GM19035 (cell line): ENCODE measurements at regions not wholly inside any gene's neighbourhood (a gene's known extent, or its start where the extent isn't known, plus 50 kb on each side); places are given as distances from the start of the nearest gene placed in this dataset.

Experiments
- ATAC-seq: cut with Tn5 transposase; IDR thresholded peaks from one replicate; pipeline ENCODE4 v1.9.1; 2021; ENCODE audit not compliant: unreplicated experiment

DNA sequence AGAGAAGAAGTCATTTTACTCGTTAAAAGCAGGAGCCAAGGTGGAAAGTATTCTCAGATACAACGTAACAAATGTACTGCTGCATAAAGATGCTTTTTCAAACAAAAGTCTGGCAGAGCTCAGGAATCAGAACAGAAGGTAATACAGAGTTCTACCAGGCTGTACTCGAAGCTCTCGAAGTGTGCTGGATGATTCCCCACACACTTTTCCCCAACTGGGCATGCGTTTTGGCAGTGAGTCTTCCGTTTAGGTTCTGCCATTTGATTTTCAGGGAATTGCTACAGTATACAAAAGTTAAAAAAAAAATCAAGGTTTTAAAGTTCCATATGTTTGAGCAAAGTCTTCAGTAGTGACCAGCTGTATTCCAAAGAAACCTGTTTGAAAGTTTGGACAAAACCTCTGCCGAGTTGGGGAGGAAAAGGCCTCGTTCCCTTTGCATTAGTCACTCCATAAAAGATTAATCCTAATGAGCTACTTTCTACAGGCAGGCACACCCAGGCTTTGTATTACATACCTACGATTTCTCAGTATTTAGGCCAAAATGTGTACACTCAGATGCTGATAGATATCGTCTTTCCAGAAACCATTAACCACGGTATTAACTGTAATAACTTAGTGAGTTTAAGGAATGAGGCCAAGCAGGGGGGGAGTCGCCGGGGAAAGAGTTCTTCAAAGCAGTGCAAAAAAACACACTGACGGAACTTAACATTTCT lies 477.1 kb downstream of the LMO4 start:
- no peak for ATAC-seq

DNA sequence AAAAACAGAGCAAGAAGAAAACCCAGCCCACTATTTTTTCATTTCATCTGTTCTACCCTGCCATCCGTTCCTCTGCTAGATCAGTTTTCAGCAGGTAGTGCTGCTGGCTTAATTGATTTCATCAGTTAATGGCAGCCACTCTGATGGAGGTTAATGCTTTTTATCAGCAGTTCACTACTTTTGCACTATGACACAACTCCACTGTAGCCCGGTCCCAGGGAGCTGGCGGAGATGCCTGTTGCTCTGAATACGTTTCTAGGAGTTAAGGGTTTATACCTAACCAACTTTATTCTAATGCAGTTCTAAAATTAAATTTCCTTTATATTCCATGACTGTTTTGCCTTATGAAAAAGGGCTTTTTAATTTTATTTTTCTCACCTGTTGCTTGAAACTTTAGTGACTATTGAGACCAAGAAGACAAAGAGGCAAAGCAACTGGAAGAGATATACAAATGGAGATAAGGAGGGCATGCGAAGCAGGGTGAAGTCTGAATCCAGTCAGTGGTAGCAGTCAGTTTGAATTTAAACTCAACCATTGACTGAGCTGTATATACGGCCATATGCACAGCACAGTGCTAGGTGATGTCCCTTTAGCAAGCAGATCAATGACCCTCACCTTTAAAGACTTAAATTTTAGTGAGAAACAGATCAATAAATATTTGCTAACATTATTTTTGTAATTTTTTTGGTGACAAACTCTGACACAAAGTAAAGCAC lies 477.9 kb downstream of the LMO4 start:
- no peak for ATAC-seq

GRCh38 chr1:87810166-87810565 lies 481.5 kb downstream of the LMO4 start:
- ATAC-seq, result no peak

- ATAC-seq, result peak; percentile 63
These were observed 484.3 kb downstream of the LMO4 start for GRCh38 chr1:87812871-87813577.

DNA sequence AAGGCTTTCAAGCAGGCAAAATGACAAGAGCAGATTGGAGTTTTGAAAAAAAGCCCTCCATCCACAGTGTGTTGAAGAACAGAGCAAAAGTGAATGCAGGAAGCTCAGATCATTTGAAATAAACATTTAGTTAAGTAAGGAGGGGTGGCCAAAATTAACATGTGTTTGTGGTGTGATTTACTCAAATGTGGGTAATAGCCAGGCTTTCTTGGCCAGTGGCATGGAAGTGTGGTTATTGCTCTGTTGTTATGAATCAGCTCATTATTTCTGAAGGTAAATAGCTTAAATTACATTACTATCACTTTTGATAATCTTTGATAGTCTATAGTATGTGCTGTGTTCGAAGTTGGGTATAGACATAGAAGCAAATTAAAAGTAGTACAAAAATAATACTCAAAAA lies 485.9 kb downstream of the LMO4 start:
- no peak for ATAC-seq

DNA sequence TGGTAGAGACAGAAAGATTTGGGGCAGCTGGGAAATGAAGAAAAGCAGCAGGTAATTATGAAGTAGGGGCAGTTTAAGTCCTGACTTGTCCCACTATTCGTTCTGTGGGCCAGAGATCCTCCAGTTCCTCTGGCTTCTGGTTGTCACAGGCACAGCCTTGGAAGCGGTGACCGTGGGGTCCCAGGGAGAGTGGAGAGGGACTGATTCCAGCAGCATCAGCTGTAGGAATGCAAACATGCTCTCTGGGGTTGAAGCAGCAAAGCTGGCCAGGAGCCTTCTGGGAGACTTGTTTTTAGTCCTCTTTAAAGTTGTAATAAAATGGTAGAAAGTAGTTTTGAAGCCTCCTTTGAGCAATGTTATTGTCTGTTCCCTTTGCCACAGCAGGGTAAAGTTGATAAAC lies 488.0 kb downstream of the LMO4 start:
- ATAC-seq, result no peak

- ATAC-seq, result no peak
These were observed 492.1 kb downstream of the LMO4 start for GRCh38 chr1:87820668-87821334.

DNA sequence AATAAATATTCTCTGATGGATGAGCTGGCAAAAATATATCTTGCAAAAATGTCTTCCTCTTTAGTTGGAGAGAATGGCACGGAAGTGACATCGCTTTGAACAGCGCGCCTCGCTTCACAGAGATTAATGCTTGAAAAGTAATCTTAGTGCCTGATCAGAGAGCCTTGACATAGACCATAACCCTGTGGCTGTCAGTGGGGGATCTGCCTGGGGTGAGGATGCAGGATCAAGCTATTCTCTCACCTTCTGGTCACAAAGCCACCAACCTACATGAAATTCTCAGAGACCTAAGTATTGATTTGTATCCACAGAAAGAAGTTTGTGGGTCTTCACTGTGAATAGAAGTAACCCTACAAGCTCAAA lies 492.6 kb downstream of the LMO4 start:
- ATAC-seq, result no peak

- ATAC-seq, result peak; percentile 92
These were observed 498.1 kb downstream of the LMO4 start for GRCh38 chr1:87826681-87827251.

GRCh38 chr1:87829360-87829759 lies 500.7 kb downstream of the LMO4 start:
- ATAC-seq, result no peak

DNA sequence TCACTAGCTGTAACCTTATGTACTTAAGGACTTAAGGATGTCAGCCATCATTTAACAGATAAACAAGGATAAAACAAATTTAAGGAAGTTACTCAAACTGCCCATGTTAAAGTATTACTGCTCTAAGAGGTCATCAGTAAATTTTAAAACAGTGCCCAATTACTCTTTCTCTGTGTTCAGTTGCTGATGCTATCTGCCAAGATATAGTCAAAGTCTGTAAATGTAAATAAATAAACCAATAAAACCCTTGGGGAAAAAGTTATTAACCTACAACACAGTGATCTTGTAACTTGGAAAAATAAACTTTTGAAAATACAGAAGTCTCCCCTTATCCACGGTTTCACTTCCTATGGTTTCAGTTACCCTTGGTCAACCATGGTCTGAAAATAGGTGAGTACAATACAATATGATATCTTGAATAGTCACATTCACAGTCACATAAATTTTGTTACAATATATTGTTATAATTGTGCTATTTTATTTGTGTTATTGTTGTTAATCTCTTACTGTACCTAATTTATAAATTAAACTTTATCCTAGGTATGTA lies 501.8 kb downstream of the LMO4 start:
- ATAC-seq, result no peak

DNA sequence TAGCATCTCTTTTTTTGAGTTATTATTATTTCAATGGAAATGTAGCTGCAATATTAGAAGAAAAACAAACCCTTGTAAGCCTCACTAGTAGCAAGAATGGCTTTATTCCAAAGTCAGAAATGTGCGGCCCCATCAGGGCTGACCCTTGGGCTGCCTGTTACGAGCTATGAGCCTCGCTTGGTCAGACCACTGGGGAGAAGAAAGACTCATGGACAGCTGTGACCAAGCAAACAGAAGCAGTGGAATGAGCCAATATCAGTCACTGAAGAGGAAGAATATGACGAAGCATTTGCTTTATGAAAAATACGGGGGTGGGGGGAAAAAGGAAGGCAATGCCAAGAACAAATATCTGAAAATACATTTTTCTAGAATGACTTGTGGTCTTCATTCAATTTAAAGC lies 504.5 kb downstream of the LMO4 start:
- no peak for ATAC-seq

DNA sequence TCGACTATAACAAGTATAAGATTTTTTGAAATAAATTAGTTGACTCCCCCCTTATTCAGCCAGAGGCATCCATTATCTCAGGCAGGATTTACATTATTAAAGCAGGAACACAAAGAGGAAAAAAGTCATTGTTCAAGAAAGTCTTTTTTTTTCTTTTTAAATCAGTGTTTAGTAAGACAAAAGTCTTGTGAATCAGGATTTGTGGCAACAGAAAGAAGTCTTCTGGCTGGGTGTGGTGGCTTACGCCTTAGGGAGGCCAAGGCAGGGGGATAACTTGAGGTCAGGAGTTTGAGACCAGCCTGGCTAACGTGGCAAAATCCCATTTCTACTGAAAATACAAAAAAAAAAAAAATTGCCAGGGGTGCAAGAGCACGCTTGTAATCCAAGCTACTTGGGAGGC lies 505.5 kb downstream of the LMO4 start:
- ATAC-seq, result no peak

DNA sequence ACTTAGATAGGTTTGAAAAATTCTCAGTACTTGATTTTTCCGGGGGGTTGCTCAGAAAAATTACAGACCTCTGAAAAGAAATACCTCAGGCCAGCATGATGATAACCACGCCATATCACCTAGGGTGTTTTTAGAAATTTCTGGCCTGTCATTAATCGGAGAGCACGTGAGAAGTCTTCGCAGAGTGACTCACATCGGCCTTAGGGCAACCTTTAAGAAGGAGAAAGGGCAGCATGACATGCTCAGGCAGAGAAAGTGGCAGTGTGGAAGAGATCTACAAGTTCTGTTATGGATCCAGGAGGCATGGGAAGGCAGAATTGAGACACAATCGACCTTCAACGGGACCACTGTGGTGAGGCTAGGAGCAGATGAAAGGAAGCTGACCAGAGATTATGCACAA lies 506.3 kb downstream of the LMO4 start:
- no peak for ATAC-seq

- ATAC-seq, result no peak
These were observed 512.1 kb downstream of the LMO4 start for GRCh38 chr1:87840767-87841166.

DNA sequence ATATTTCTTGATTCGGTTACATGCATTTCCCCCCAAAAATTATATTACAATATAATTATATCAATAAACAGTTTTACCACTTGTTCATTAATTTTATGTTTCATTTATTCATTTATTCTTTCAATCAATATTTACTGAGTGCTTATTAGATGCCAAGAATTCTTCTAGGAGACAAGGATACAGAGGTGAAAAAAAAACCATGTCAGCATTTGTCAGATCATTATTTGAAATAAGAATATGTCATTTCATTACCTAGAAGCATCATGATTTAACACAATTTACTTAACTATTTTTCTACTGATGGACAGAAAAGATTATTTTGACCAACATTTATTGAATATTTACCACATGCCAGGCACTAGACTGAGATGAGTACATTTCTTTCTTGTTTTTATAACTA lies 512.7 kb downstream of the LMO4 start:
- ATAC-seq, result no peak

GRCh38 chr1:87842156-87842555 lies 513.5 kb downstream of the LMO4 start:
- no peak for ATAC-seq

- no peak for ATAC-seq
These were observed 515.6 kb downstream of the LMO4 start for GRCh38 chr1:87844251-87844650.

DNA sequence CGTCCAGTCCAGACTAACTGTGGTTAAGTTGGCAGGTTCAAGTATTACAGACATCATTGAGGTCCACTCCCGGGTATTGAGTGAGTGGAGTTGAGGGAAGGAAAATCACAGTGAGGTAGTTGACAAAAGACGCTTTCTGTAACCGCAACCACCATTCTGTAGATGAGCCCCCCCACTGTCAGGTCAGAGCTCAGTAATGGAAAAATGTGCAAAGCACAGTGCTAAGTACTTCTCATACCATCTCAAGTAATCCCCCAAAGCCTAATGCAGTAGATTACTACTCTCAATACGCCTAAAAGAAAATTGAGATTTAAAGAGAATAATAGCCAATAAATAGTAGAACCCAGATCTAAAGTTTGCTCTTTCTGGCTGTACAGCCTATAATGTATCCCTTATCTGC lies 522.8 kb downstream of the LMO4 start:
- ATAC-seq, result no peak

- no peak for ATAC-seq
These were observed 523.9 kb downstream of the LMO4 start for GRCh38 chr1:87852410-87853161.
